HepG2 (cell line): ENCODE measurements at regions not wholly inside any gene's neighbourhood (a gene's known extent, or its start where the extent isn't known, plus 50 kb on each side); places are given as distances from the start of the nearest gene placed in this dataset.

Source experiments
- ATAC-seq: fragments of 200-7000 bp; cut with Tn5 transposase; 3 replicates; pipeline ENCODE4 v1.9.1; 2020; ENCODE audit warnings: mild to moderate bottlenecking, moderate library complexity
- BruUV-seq: library from RNA; stranded (reverse); fragments of 400-500 nt; replicated peaks from 2 replicates; lab custom pipeline; 2021; lab: Mats Ljungman, UMichigan
- CTCF ChIA-PET: fragments of 300-600 bp; formaldehyde crosslinking; extraction: SDS; loops from one replicate; lab custom pipeline; 2021; ENCODE audit warnings: low total read pairs, inconsistent platforms, low intra/inter-chr PET ratio; lab: Yijun Ruan, JAX
- POLR2A ChIA-PET: fragments of 350-600 bp; sonication (Branson Sonifier 250); formaldehyde crosslinking; loops from one replicate; lab custom pipeline; 2020; ENCODE audit warnings: antibody characterized with exemption, inconsistent platforms; lab: Yijun Ruan, JAX
- DNase-seq: peaks from one replicate; pipeline ENCODE4 v3.0.0-alpha.2; 2015; ENCODE audit warnings: low spot score
- FAIRE-seq: peaks from 3 replicates; lab custom pipeline; 2011; peaks lifted over from hg19 to GRCh38; lab: Jason Lieb, UNC
- H2AFZ ChIP-seq: one replicate; pipeline ENCODE4 v1.6.1; 2011; ENCODE audit warnings: low read length, inconsistent platforms
- H3K27ac ChIP-seq: fragments of 300-600 bp; 3 replicates; pipeline ENCODE4 v1.8.0; 2011; ENCODE audit warnings: mixed run types, mild to moderate bottlenecking, mixed read lengths, low read length, inconsistent platforms; ENCODE audit not compliant: insufficient read depth; ENCODE audit errors: extremely low read length
- H3K27me3 ChIP-seq, 2 experiments: fragments of 200-600 bp in 1 of 2; 2 replicates in 1 of 2; 3 replicates in 1 of 2; pipeline versions ENCODE4 v1.6.0 to v1.8.0; 2011; ENCODE audit warnings: low read length in 2 of 2, mild to moderate bottlenecking in 2 of 2, moderate library complexity in 2 of 2, inconsistent platforms in 1 of 2; ENCODE audit not compliant: insufficient read depth in 2 of 2, control insufficient read depth in 1 of 2
- H3K36me3 ChIP-seq, 2 experiments: fragments of 200-600 bp in 1 of 2; replicated peaks in 1 of 2; 2 replicates in 1 of 2; 3 replicates in 1 of 2; pipeline versions ENCODE4 v1.5.1 to v1.8.0; 2011; ENCODE audit warnings: low read length in 2 of 2, inconsistent platforms in 1 of 2; ENCODE audit not compliant: insufficient read depth in 2 of 2, control insufficient read depth in 1 of 2
- H3K4me1 ChIP-seq: 2 replicates; pipeline ENCODE4 v1.5.1; 2012; ENCODE audit warnings: low read length, inconsistent platforms; ENCODE audit not compliant: insufficient read depth
- H3K4me2 ChIP-seq: 2 replicates; pipeline ENCODE4 v1.6.0; 2011; ENCODE audit warnings: low read depth, low read length, inconsistent platforms
- H3K4me3 ChIP-seq, 3 experiments: fragments of 200-600 bp in 1 of 3; sonication (generic), shearing (Covaris generic) in 1 of 3; replicated peaks in 1 of 3; 2 replicates each; pipeline ENCODE4 v1.5.1; 2011 to 2016; ENCODE audit warnings: low read length in 3 of 3, inconsistent platforms in 2 of 3, low read depth in 2 of 3, mild to moderate bottlenecking in 2 of 3, control low read depth in 1 of 3, mixed read lengths in 1 of 3; ENCODE audit not compliant: insufficient read depth in 1 of 3
- H3K79me2 ChIP-seq: one replicate; pipeline ENCODE4 v1.6.1; 2011; ENCODE audit warnings: low read length, inconsistent platforms; ENCODE audit not compliant: insufficient read depth
- H3K9ac ChIP-seq: 2 replicates; pipeline ENCODE4 v1.6.0; 2011; ENCODE audit warnings: mild to moderate bottlenecking, low read depth, low read length, inconsistent platforms; ENCODE audit not compliant: insufficient read depth
- H3K9me3 ChIP-seq: 2 replicates; pipeline ENCODE4 v1.5.1; 2012; ENCODE audit warnings: mild to moderate bottlenecking, low read length
- H4K20me1 ChIP-seq: 2 replicates; pipeline ENCODE4 v1.6.0; 2011; ENCODE audit warnings: inconsistent platforms, mild to moderate bottlenecking, low read length, moderate library complexity; ENCODE audit not compliant: insufficient read depth
- BHLHE40 ChIP-seq: IDR thresholded peaks from 2 replicates; pipeline ENCODE4 v1.6.1; 2011; ENCODE audit warnings: low read length, improper control_type of control experiment
- BORCS8-MEF2B ChIP-seq: sonication (generic); formaldehyde crosslinking; IDR thresholded peaks from 2 replicates; pipeline ENCODE4 v1.8.0; 2022; ENCODE audit warnings: mild to moderate bottlenecking, missing genetic modification reagents
- FOXO1 ChIP-seq: sonication (generic); formaldehyde crosslinking; IDR thresholded peaks from 2 replicates; pipeline ENCODE4 v1.4.0; 2020; ENCODE audit warnings: missing genetic modification reagents
- JUND ChIP-seq: sonication (generic); formaldehyde crosslinking; IDR thresholded peaks from 2 replicates; pipeline ENCODE4 v1.8.0; 2022; ENCODE audit warnings: mild to moderate bottlenecking, missing genetic modification reagents
- MIXL1 ChIP-seq: IDR thresholded peaks from 2 replicates; pipeline ENCODE4 v1.6.1; 2016
- SMYD3 ChIP-seq: sonication (generic); formaldehyde crosslinking; IDR thresholded peaks from 2 replicates; pipeline ENCODE4 v1.8.1; 2023; ENCODE audit warnings: mild to moderate bottlenecking, missing genetic modification reagents
- ZBTB3 ChIP-seq: sonication (generic); formaldehyde crosslinking; IDR thresholded peaks from 2 replicates; pipeline ENCODE4 v1.4.0; 2020; ENCODE audit warnings: low read depth, mild to moderate bottlenecking, moderate library complexity, missing genetic modification reagents, borderline replicate concordance
- ZFX ChIP-seq: sonication (generic); formaldehyde crosslinking; IDR thresholded peaks from 2 replicates; pipeline ENCODE4 v1.4.0; 2020; ENCODE audit warnings: mild to moderate bottlenecking, low read depth, missing genetic modification reagents, moderate library complexity
- ZNF460 ChIP-seq: sonication (generic); formaldehyde crosslinking; IDR thresholded peaks from 2 replicates; pipeline ENCODE4 v1.5.1; 2020; ENCODE audit warnings: missing genetic modification reagents, mild to moderate bottlenecking, borderline replicate concordance
- ZNF496 ChIP-seq: sonication (generic); formaldehyde crosslinking; IDR thresholded peaks from 2 replicates; pipeline ENCODE4 v1.8.1; 2023; ENCODE audit warnings: mild to moderate bottlenecking, moderate library complexity, missing genetic modification reagents; ENCODE audit not compliant: insufficient replicate concordance
- ZNF557 ChIP-seq: sonication (generic); formaldehyde crosslinking; IDR thresholded peaks from 2 replicates; pipeline ENCODE4 v1.4.0; 2020; ENCODE audit warnings: missing genetic modification reagents
- WGBS: methylation state at CpG from one replicate; pipeline ENCODE4 v1.1.6; 2017; ENCODE audit warnings: low lambda C conversion rate; 5-methylcytosine and 5-hydroxymethylcytosine counted together
- in situ Hi-C: cut with HindIII; loops from 2 replicates; pipeline ENCODE4 v1.10.0; 2017; ENCODE audit warnings: low pct_unique_long_range_greater_than_20kb; ENCODE audit not compliant: extremely low pct_ligation_motif_present
- intact Hi-C: fragments of 100-400 bp; cut with micrococcal nuclease; formaldehyde crosslinking; loops from one replicate; pipeline ENCODE4 v1.10.0; 2022; ENCODE audit not compliant: unreplicated experiment
- TF ChIP-seq, protein P1 (sequence below): sonication (generic); formaldehyde crosslinking; IDR thresholded peaks from 2 replicates; pipeline ENCODE4 v1.4.0; 2020; ENCODE audit warnings: missing genetic modification reagents
- TF ChIP-seq, protein P2 (sequence below): IDR thresholded peaks from 2 replicates; pipeline ENCODE4 v1.6.1; 2012; ENCODE audit warnings: inconsistent platforms
- TF ChIP-seq, protein P3 (sequence below), 2 experiments: sonication (generic) in 1 of 2; formaldehyde crosslinking in 1 of 2; IDR thresholded peaks; 2 replicates each; pipeline versions ENCODE4 v1.4.0 to v1.6.1; 2018 to 2020; ENCODE audit warnings: missing genetic modification reagents in 2 of 2, borderline replicate concordance in 1 of 2, low read depth in 1 of 2, mild to moderate bottlenecking in 1 of 2, missing biosample characterization in 1 of 2

DNA sequence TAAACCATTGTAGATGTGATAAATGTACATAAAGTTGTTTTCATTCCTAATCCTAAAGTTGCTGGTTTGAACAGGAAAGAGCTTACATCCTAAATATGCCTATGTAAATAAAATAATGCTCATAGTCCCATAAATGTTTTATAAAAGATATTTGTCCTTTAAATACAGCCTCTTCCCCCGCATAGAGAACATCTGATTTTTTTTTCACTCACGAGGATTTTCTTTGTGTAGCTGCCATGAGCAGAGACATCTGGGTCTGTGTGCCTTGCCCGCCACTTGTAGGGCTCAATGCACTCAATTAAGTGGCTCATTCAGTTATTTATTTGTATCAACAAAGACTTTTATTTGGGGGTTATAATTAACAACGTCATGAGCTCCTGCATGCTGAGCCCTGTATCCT lies 72.8 kb downstream of the SOWAHC start (continued):
- TF ChIP-seq ZNF496 (CRISPR knock-in tag) (no peak), MIXL1 (CRISPR knock-in tag) (no peak), ZNF557 (CRISPR knock-in tag) (no peak)

DNA sequence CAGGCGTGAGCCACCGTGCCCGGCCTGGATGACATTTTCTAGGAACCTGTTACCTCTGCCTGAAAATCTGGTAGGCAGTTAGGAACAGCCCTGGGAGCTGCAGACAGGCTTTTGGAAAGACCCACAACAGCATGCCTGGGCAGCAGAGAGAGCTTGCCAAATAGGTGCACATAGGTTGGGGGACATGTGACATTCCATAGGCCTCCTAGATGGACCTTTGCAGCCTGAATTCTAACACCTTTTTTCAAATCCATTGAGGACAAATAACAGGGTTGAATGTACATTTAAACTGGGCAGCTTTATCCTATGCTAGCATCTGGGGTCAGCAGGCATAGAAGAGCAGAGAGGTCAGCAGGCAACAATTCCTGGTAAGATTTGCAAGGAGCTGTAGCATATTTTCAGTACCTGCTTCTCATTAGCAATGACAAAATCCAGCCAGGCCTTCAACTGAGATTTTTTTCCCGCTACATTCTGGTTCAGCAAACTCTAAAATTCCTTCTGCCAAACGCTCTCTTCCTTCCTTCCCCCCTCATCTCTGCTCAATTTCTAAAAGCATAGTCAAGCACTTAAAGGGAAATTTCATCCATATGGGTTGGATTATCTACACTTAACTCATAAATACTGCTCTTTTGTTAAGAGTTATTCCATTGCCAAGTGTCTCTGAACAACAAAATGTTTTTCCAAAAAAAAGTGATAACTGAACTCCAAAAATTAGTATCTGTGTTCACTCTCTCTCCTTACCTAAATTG lies 75.2 kb downstream of the SOWAHC start:
- 80% methylated on average over 5 of the region's 5 CpGs for WGBS
- peaks cover 77% of the 10 kb centered on the region for H3K4me1 ChIP-seq
- DNase-seq (no peak), ATAC-seq (no peak), FAIRE-seq (peak; percentile 62)
- H3K9me3 ChIP-seq, result no peaks in the 10 kb centered on the region
- H3K79me2 ChIP-seq, result no peaks in the 10 kb centered on the region
- BruUV-seq, result no TSS peak
- H3K27ac ChIP-seq, result peak overlapping the region; percentile 89
- intact Hi-C loops, result no loop called here
- H3K4me2 ChIP-seq, result no peak overlapping the region
- H3K36me3 ChIP-seq, result no peaks in the 10 kb centered on the region
- CTCF ChIA-PET, result no interaction called here
- in situ Hi-C loops, result no loop called here
- H3K27me3 ChIP-seq, result no peaks in the 10 kb centered on the region
- no peak overlapping the region for H2AFZ ChIP-seq
- POLR2A ChIA-PET, result interaction anchor here (3.2 to 5.4 kb wide), 4 partner anchors 11 to 75 kb away, joined by 31 to 125 read pairs (median 54); partner anchors contain the start of genes SEPTIN10 and SOWAHC
- no peaks in the 10 kb centered on the region for H4K20me1 ChIP-seq
- no peak overlapping the region for H3K4me3 ChIP-seq
- H3K9ac ChIP-seq, result no peak overlapping the region
- TF ChIP-seq JUND (no peak), ZFX (CRISPR knock-in tag) (peak; percentile 25; the same call in 1 of the 2 replicates), ZBTB3 (0 out of 2 replicates have a peak, but pooled peaks have one; percentile 34), BHLHE40 (no peak), SMYD3 (CRISPR knock-in tag) (0 out of 2 replicates have a peak, but pooled peaks have one; percentile 25), ZNF460 (0 out of 2 replicates have a peak, but pooled peaks have one; percentile 16), BORCS8-MEF2B (CRISPR knock-in tag) (peak; percentile 69; the same call in 1 of the 2 replicates), FOXO1 (CRISPR knock-in tag) (no peak)
- TF ChIP-seq, protein P1, sequence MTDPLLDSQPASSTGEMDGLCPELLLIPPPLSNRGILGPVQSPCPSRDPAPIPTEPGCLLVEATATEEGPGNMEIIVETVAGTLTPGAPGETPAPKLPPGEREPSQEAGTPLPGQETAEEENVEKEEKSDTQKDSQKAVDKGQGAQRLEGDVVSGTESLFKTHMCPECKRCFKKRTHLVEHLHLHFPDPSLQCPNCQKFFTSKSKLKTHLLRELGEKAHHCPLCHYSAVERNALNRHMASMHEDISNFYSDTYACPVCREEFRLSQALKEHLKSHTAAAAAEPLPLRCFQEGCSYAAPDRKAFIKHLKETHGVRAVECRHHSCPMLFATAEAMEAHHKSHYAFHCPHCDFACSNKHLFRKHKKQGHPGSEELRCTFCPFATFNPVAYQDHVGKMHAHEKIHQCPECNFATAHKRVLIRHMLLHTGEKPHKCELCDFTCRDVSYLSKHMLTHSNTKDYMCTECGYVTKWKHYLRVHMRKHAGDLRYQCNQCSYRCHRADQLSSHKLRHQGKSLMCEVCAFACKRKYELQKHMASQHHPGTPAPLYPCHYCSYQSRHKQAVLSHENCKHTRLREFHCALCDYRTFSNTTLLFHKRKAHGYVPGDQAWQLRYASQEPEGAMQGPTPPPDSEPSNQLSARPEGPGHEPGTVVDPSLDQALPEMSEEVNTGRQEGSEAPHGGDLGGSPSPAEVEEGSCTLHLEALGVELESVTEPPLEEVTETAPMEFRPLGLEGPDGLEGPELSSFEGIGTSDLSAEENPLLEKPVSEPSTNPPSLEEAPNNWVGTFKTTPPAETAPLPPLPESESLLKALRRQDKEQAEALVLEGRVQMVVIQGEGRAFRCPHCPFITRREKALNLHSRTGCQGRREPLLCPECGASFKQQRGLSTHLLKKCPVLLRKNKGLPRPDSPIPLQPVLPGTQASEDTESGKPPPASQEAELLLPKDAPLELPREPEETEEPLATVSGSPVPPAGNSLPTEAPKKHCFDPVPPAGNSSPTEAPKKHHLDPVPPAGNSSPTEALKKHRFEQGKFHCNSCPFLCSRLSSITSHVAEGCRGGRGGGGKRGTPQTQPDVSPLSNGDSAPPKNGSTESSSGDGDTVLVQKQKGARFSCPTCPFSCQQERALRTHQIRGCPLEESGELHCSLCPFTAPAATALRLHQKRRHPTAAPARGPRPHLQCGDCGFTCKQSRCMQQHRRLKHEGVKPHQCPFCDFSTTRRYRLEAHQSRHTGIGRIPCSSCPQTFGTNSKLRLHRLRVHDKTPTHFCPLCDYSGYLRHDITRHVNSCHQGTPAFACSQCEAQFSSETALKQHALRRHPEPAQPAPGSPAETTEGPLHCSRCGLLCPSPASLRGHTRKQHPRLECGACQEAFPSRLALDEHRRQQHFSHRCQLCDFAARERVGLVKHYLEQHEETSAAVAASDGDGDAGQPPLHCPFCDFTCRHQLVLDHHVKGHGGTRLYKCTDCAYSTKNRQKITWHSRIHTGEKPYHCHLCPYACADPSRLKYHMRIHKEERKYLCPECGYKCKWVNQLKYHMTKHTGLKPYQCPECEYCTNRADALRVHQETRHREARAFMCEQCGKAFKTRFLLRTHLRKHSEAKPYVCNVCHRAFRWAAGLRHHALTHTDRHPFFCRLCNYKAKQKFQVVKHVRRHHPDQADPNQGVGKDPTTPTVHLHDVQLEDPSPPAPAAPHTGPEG (CRISPR knock-in tag), result 0 out of 2 replicates have a peak, but pooled peaks have one; percentile 34
- TF ChIP-seq, protein P2, sequence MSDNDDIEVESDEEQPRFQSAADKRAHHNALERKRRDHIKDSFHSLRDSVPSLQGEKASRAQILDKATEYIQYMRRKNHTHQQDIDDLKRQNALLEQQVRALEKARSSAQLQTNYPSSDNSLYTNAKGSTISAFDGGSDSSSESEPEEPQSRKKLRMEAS, result peak; percentile 55; the same call in 1 of the 2 replicates
- TF ChIP-seq, protein P3, sequence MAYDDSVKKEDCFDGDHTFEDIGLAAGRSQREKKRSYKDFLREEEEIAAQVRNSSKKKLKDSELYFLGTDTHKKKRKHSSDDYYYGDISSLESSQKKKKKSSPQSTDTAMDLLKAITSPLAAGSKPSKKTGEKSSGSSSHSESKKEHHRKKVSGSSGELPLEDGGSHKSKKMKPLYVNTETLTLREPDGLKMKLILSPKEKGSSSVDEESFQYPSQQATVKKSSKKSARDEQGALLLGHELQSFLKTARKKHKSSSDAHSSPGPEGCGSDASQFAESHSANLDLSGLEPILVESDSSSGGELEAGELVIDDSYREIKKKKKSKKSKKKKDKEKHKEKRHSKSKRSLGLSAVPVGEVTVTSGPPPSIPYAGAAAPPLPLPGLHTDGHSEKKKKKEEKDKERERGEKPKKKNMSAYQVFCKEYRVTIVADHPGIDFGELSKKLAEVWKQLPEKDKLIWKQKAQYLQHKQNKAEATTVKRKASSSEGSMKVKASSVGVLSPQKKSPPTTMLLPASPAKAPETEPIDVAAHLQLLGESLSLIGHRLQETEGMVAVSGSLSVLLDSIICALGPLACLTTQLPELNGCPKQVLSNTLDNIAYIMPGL (CRISPR knock-in tag; IDR thresholded peaks at IDR 0.05; ENCODE audit: borderline replicate concordance in 1 of 2, low read depth in 1 of 2), result 0 out of 4 replicates have a peak, but pooled peaks of 1 of the 2 experiments have one; percentile 29
